GM06990 (cell line): ENCODE measurements at regions not wholly inside any gene's neighbourhood (a gene's known extent, or its start where the extent isn't known, plus 50 kb on each side); places are given as distances from the start of the nearest gene placed in this dataset.

Experiments used
- DNase-seq: peaks from one replicate; pipeline ENCODE4 v3.0.0-alpha.2; 2011; ENCODE audit not compliant: insufficient read length; ENCODE audit errors: extremely low read depth
- H3K27me3 ChIP-seq: replicated peaks from 2 replicates; pipeline ENCODE4 v1.6.0; 2011; ENCODE audit warnings: low read length; ENCODE audit not compliant: control insufficient read depth, insufficient read depth
- H3K36me3 ChIP-seq: 2 replicates; pipeline ENCODE4 v1.5.1; 2011; ENCODE audit warnings: low read length; ENCODE audit not compliant: control insufficient read depth, insufficient read depth
- H3K4me3 ChIP-seq: replicated peaks from 2 replicates; pipeline ENCODE4 v1.5.1; 2011; ENCODE audit warnings: low read depth, mild to moderate bottlenecking, control low read depth, low read length
- CTCF ChIP-seq: IDR thresholded peaks from 2 replicates; pipeline ENCODE4 v1.5.1; 2011; ENCODE audit warnings: low read length, control low read depth, mild to moderate bottlenecking, inconsistent platforms; ENCODE audit not compliant: insufficient read depth, poor library complexity, severe bottlenecking

- Histone ChIP-seq H3K27me3 (no peaks in the 10 kb centered on the region), H3K36me3 (no peaks in the 10 kb centered on the region), H3K4me3 (no peak overlapping the region)
- TF ChIP-seq CTCF = no peak
- DNase-seq = no peak
These were observed 229.1 kb downstream of the IRX2 start for GRCh38 chr5:2522372-2522771.

GRCh38 chr5:2519153-2519552, 232.3 kb downstream of the IRX2 start:
- no peak for DNase-seq

GRCh38 chr5:2517451-2517850, 234.0 kb downstream of the IRX2 start:
- Histone ChIP-seq H3K4me3 (no peak overlapping the region), H3K36me3 (no peaks in the 10 kb centered on the region), H3K27me3 (no peaks in the 10 kb centered on the region)
- no peak for DNase-seq
- no peak for TF ChIP-seq CTCF

More at GRCh38 chr5:2519153-2519552, 232.3 kb downstream of the IRX2 start:
- Histone ChIP-seq H3K4me3 (no peak overlapping the region), H3K36me3 (no peaks in the 10 kb centered on the region), H3K27me3 (no peaks in the 10 kb centered on the region)
- no peak for TF ChIP-seq CTCF

- TF ChIP-seq CTCF = no peak
- H3K36me3 ChIP-seq = no peaks in the 10 kb centered on the region
- DNase-seq = no peak
These were observed 236.2 kb downstream of the IRX2 start for GRCh38 chr5:2515180-2515764.

GRCh38 chr5:2514484-2514883, 237.0 kb downstream of the IRX2 start:
- Histone ChIP-seq H3K4me3 (no peak overlapping the region), H3K36me3 (no peaks in the 10 kb centered on the region), H3K27me3 (no peaks in the 10 kb centered on the region)
- DNase-seq = no peak
- TF ChIP-seq CTCF = no peak

More at GRCh38 chr5:2515180-2515764, 236.2 kb downstream of the IRX2 start:
- no peaks in the 10 kb centered on the region for H3K27me3 ChIP-seq
- no peak overlapping the region for H3K4me3 ChIP-seq

GRCh38 chr5:2511706-2512105, 239.8 kb downstream of the IRX2 start:
- Histone ChIP-seq H3K36me3 (no peaks in the 10 kb centered on the region), H3K27me3 (no peaks in the 10 kb centered on the region), H3K4me3 (no peak overlapping the region)
- TF ChIP-seq CTCF = no peak
- DNase-seq = no peak
